GM18507 (cell line): ENCODE measurements at regions not wholly inside any gene's neighbourhood (a gene's known extent, or its start where the extent isn't known, plus 50 kb on each side); places are given as distances from the start of the nearest gene placed in this dataset.
"Not testable (repeated sequence)": the region's sequence is repeated elsewhere in the genome, so short reads cannot be mapped to it uniquely, and the experiment has no call there.

ENCODE experiments used
- DNase-seq: peaks from one replicate; pipeline ENCODE4 v3.0.0; 2011; ENCODE audit warnings: low read depth; ENCODE audit not compliant: insufficient read length; ENCODE audit errors: extremely low spot score
- FAIRE-seq: peaks from 2 replicates; lab custom pipeline; 2011; peaks lifted over from hg19 to GRCh38; lab: Jason Lieb, UNC

DNA sequence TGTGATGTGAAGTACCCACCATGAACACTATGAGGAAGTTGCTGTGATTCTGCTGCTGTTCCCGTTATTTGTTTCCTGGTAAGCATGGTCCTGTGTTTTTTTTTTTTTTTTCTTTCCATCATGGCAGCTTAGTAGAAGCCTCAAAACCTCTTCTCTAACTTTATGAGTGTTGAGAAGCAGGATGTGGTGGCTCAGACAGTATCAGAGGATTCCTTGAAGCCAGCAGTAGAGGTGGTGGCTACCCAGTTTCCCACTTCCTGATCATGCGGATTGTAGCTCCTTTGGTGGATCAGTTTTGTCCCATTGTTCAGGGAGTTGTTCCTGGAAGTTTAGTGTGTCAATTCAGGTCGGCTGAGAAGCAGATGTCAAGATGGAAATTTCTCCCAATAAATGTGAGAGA, 175.8 kb downstream of the ATP23 start:
- FAIRE-seq: no peak
- no peak for DNase-seq

DNA sequence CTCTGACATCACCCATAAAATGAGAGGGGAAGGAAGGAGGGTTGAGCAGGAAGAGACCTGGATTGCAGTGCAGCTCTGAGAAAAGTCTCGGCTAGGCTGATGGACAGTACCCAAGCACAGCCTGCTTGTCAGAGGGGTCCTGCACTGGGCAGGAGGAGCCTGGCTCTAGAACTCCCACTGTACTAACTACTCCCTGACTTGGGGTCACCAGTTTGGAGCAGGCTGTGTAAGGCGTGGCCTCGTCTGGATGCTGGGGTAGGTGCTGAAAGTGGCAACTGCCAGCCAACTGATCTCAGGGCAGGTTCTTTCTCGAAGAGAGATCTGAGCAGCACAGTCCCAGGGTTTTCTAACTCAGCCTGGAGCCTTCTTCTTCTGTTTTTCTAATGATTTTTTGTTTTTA, 176.3 kb downstream of the ATP23 start:
- FAIRE-seq (no peak), DNase-seq (no peak)

DNA sequence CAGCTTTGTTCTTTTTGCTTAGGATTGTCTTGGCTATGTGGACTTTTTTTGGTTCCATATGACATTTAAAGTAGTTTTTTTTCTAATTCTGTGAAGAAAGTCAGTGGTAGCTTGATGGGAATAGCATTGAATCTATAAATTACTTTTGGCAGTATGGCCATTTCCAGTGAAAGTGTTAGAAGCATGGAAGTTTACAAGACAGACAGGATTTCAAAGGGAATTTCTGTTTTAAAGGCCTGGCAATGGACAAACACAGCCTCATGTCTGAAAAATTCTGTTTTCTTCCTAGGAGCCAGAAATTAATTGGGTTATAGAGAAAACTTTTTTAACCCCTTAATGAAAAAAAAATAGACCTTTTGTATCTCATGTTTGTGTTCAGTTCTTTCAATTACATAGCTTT, 184.4 kb downstream of the ATP23 start:
- not testable (repeated sequence) for FAIRE-seq, DNase-seq

- DNase-seq (no peak), FAIRE-seq (no peak)
These were observed 190.8 kb downstream of the ATP23 start for GRCh38 chr12:58131986-58132755.

GRCh38 chr12:58138424-58138823, 197.1 kb downstream of the ATP23 start:
- DNase-seq: no peak
- no peak for FAIRE-seq

- no peak for DNase-seq
These were observed 198.5 kb downstream of the ATP23 start for GRCh38 chr12:58139894-58140293.

GRCh38 chr12:58140395-58140794, 199.0 kb downstream of the ATP23 start:
- DNase-seq: no peak
- no peak for FAIRE-seq

More at GRCh38 chr12:58139894-58140293, 198.5 kb downstream of the ATP23 start:
- no peak for FAIRE-seq

- FAIRE-seq: no peak
These were observed 201.6 kb downstream of the ATP23 start for GRCh38 chr12:58142991-58143390.

DNA sequence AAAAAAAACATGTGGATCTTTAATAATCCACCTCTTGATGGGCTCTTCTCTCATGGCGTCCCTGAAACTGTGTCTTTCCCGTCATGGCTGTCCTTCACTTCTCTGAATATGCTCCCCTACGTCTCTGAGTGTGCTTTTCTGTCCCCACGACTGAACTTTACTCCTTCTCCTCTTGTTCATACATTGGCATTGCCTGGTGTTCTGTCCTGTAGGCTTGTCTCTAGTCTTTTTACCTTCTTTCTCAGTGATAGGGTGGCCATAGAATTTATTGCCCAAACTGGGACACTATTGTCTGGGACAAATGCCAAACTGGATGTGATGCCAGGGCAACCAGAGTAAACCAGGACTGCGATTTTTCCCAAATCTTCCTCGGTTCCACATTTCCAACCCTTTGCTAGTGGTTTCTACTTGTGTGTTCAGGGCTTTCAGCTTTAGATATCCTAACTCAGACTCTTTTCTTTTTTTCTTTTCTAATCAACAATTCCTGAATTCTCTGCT, 202.2 kb downstream of the ATP23 start:
- FAIRE-seq (no peak), DNase-seq (no peak)

More at GRCh38 chr12:58142991-58143390, 201.6 kb downstream of the ATP23 start:
- no peak for DNase-seq

- DNase-seq (no peak), FAIRE-seq (no peak)
These were observed 207.0 kb downstream of the ATP23 start for GRCh38 chr12:58148405-58148804.

- FAIRE-seq: no peak
These were observed 207.6 kb downstream of the ATP23 start for GRCh38 chr12:58148976-58149375.

GRCh38 chr12:58154359-58154758, 213.0 kb downstream of the ATP23 start:
- DNase-seq (no peak), FAIRE-seq (no peak)

More at GRCh38 chr12:58148976-58149375, 207.6 kb downstream of the ATP23 start:
- DNase-seq: no peak

- FAIRE-seq: no peak
These were observed 215.3 kb downstream of the ATP23 start for GRCh38 chr12:58156697-58157096.

DNA sequence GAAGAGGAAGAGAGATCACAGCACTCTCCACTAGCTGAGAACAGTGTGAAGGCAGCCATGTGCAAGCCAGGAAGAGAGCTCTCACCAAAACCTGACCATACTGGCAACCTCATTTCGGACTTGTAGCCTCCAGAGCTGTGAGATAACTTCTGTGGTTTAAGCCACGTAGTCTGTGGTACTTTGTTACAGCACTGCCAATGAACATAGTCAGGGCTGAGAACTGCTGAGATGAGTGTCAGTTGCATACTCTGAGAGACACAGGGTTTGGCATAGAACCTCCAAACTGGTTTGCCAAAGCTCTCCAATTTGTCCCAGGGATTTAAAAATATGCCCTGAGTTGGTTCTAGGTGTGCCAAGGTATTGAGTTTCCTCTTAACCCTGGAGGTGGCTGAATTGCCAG, 218.6 kb downstream of the ATP23 start:
- FAIRE-seq (no peak), DNase-seq (no peak)

More at GRCh38 chr12:58156697-58157096, 215.3 kb downstream of the ATP23 start:
- no peak for DNase-seq

- FAIRE-seq: no peak
- DNase-seq: no peak
These were observed 220.4 kb downstream of the ATP23 start for GRCh38 chr12:58161773-58162172.

GRCh38 chr12:58163021-58163420, 221.7 kb downstream of the ATP23 start:
- DNase-seq: no peak
- FAIRE-seq: no peak

- FAIRE-seq (no peak), DNase-seq (no peak)
These were observed 225.3 kb downstream of the ATP23 start for GRCh38 chr12:58166643-58167042.

DNA sequence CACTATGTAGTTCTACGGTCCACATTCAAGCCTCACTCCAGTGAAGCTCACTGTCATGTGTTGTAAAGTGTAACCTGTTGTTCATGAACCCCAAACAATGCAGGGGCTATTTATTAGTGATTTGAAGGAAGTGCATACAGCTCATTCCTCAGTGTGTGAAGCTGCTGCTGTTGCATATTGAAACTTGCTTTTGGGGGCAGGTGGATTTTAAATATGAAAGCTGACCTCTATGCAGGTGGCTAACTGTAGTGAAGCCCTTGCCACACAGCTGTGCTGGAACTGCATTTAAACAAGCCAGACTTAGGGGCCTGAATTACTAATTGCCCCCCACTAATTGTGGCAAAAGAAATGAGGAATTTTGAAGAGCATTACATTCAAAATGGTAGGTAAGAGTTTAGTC, 226.3 kb downstream of the ATP23 start:
- FAIRE-seq (no peak), DNase-seq (no peak)

GRCh38 chr12:58169826-58170225, 228.5 kb downstream of the ATP23 start:
- DNase-seq (no peak), FAIRE-seq (no peak)

DNA sequence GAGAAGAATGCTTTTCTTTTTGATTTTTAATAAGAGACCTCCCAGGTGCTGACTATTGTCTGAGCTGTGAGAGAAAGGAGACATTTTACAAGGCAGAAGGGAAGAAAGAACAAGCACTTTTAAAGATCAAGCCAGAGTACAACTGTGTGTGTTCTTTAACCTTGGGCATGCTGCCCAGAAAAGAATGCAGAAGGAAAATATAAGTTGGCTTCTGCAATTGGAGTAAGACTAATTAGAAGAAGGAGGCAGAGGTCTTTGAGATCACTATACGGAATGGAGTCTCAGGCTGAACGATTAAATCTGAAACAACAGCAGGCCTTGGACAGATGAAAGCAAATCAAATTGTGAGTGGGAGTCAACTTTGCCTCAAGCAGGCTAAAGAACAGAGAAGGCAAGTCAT, 230.5 kb downstream of the ATP23 start:
- FAIRE-seq (no peak), DNase-seq (no peak)

DNA sequence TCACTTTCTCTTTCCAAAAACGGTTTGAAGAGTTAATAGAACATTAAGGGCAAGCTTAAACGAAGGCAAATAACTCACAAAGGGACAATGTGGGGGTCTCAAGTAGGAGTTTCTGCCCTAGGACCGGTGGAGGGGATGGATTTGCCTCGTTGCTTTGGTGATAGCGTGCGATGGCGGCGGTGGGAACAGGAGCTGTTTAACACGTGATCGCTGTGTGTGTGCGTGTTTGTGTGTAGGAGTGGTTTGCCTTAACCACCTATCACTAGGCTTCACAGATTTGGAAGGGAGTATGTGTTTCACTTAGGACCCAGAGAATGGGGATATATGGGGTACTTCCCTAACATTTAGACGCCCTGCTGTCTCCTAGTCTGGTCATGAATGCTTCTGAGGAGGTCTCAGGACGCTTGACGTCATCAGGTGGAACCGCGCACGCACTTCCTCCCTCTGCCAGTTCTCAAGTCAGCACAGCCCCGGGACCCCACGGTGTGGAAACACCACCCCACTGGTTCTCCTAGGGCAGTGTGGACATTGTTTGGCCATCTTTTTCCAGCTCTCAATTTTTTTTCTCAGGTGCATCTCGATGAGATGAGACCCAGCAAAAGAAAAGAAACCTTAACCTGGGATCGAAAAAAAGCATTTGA, 231.2 kb downstream of the ATP23 start:
- FAIRE-seq: no peak
- DNase-seq: no peak
